DMS114 treated with DMSO at 0.1 percent for 48 hours (cell line): ENCODE measurements at regions not wholly inside any gene's neighbourhood (a gene's known extent, or its start where the extent isn't known, plus 50 kb on each side); places are given as distances from the start of the nearest gene placed in this dataset.
"Not testable (repeated sequence)": the region's sequence is repeated elsewhere in the genome, so short reads cannot be mapped to it uniquely, and the experiment has no call there.

Experiments
- DNase-seq: peaks from one replicate; lab custom pipeline; 2025; ENCODE audit not compliant: unreplicated experiment; lab: John Stamatoyannopoulos, UW

- no peak for DNase-seq
These were observed 235.7 kb downstream of the TTC8 start for GRCh38 chr14:89060191-89060590.

GRCh38 chr14:89061696-89062095, 237.2 kb downstream of the TTC8 start:
- DNase-seq = no peak

GRCh38 chr14:89065879-89066278, 241.4 kb downstream of the TTC8 start:
- no peak for DNase-seq

- DNase-seq = no peak
These were observed 243.0 kb downstream of the TTC8 start for GRCh38 chr14:89067293-89067972.

- DNase-seq = no peak
These were observed 253.8 kb downstream of the TTC8 start for GRCh38 chr14:89078021-89078795.

GRCh38 chr14:89085231-89085731, 260.8 kb downstream of the TTC8 start:
- no peak for DNase-seq

- DNase-seq = no peak
These were observed 261.4 kb downstream of the TTC8 start for GRCh38 chr14:89085737-89086382.

GRCh38 chr14:89088530-89088929, 264.1 kb downstream of the TTC8 start:
- DNase-seq = no peak

- no peak for DNase-seq
These were observed 264.9 kb downstream of the TTC8 start for GRCh38 chr14:89089330-89089729.

- DNase-seq = no peak
These were observed 267.3 kb downstream of the TTC8 start for GRCh38 chr14:89091781-89092180.

GRCh38 chr14:89093083-89093730, 268.8 kb downstream of the TTC8 start:
- no peak for DNase-seq

- no peak for DNase-seq
These were observed 270.6 kb downstream of the TTC8 start for GRCh38 chr14:89095036-89095435.

GRCh38 chr14:89096946-89097345, 272.5 kb downstream of the TTC8 start:
- no peak for DNase-seq

GRCh38 chr14:89098254-89098653, 273.8 kb downstream of the TTC8 start:
- no peak for DNase-seq

GRCh38 chr14:89104171-89104817, 279.8 kb downstream of the TTC8 start:
- DNase-seq = not testable (repeated sequence)

- not testable (repeated sequence) for DNase-seq
These were observed 280.4 kb downstream of the TTC8 start for GRCh38 chr14:89104861-89105260.
